ENCODE measurements at regions not wholly inside any gene's neighbourhood (a gene's known extent, or its start where the extent isn't known, plus 50 kb on each side); places are given as distances from the start of the nearest gene placed in this dataset.
"Not testable (repeated sequence)": the region's sequence is repeated elsewhere in the genome, so short reads cannot be mapped to it uniquely, and the experiment has no call there.

GRCh38 chr5:56406221-56406620, 173.1 kb upstream of the ANKRD55 start:
- no peak overlapping the region for H3K9ac ChIP-seq
- H3K9me2 ChIP-seq (ENCODE audit: insufficient read depth): no peaks in the 10 kb centered on the region
- no peak overlapping the region for H2AFZ ChIP-seq
- no peaks in the 10 kb centered on the region for H3K79me2 ChIP-seq (ENCODE audit: insufficient read depth)
- H4K20me1 ChIP-seq (ENCODE audit: insufficient read depth): no peaks in the 10 kb centered on the region
- H3K4me2 ChIP-seq (ENCODE audit: unreplicated experiment): no peak overlapping the region
- no peak overlapping the region for H3K27ac ChIP-seq
- H3K27me3 ChIP-seq (replicated peaks; ENCODE audit: insufficient read depth): no peaks in the 10 kb centered on the region
- no peak overlapping the region for H3K4me3 ChIP-seq
- in situ Hi-C loops (cut with MboI): no loop called here
- peaks cover 11% of the 10 kb centered on the region for H3K4me1 ChIP-seq (ENCODE audit: insufficient read depth)
- TF ChIP-seq EZH2phosphoT487 (IDR thresholded peaks at IDR 0.05; ENCODE audit: insufficient read depth, low read depth) (no peak), EZH2 (IDR thresholded peaks at IDR 0.05; ENCODE audit: insufficient read depth, poor library complexity, severe bottlenecking) (no peak)
- H3F3A ChIP-seq (ENCODE audit: insufficient read depth): peaks cover 5% of the 10 kb centered on the region; the same call in 1 of the 2 replicates
- 57 to 61% methylated on average over 1 of the region's 1 CpG for WGBS, 2 experiments (ENCODE audit: low coverage in 1 of 2, low lambda C conversion rate in 2 of 2, missing lambda C conversion rate in 2 of 2)
- DNase-seq: no peak
- H3K36me3 ChIP-seq (ENCODE audit: low read depth): no peaks in the 10 kb centered on the region
- no peaks in the 10 kb centered on the region for H3K9me3 ChIP-seq (ENCODE audit: low read depth)

DNA sequence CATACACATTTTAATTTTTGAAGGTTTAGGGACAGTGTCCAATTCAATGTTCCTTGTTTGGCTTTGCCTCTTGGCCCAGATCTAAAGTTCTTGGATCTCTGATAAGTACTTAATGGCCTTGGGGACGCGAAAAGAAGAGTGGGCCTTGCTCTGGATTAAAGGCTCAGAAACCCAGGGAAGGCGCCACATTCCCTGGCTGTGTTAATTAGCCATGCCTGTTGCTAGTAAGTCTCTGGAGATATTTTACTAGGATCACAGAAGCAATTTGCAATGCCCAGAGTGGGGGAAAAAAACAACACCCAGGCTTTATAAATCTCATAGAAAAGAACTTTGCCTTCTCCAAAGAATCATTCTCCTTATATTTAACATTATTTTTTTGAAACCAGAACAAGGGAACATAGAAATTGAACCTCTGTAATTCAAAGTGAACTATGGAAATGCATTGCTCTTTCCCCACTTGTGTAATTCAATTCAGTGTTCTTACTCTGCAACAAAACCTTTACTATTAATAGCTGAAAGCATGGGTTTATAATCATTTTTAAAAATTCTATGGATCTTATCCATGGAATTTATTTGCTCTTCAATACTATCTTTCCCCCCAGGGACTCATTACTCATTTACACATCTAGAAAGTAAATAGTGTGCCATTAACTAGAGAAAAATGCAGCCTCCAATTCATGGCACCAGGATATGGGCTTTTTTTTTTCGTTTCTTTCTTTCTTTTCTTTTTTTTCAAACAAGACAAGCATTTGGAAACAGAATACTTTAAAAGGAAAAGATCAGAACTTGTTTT, 172.2 kb upstream of the ANKRD55 start:
- Histone ChIP-seq H3K27me3 (replicated peaks; ENCODE audit: insufficient read depth) (no peaks in the 10 kb centered on the region), H3K4me1 (ENCODE audit: insufficient read depth) (peaks cover 11% of the 10 kb centered on the region), H3K9ac (no peak overlapping the region), H2AFZ (no peak overlapping the region), H3K4me3 (no peak overlapping the region), H3K9me2 (ENCODE audit: insufficient read depth) (no peaks in the 10 kb centered on the region), H3K36me3 (ENCODE audit: low read depth) (no peaks in the 10 kb centered on the region), H3K27ac (no peak overlapping the region), H3F3A (ENCODE audit: insufficient read depth) (peaks cover 5% of the 10 kb centered on the region; the same call in 1 of the 2 replicates), H3K9me3 (ENCODE audit: low read depth) (no peaks in the 10 kb centered on the region), H4K20me1 (ENCODE audit: insufficient read depth) (no peaks in the 10 kb centered on the region), H3K79me2 (ENCODE audit: insufficient read depth) (no peaks in the 10 kb centered on the region), H3K4me2 (ENCODE audit: unreplicated experiment) (no peak overlapping the region)
- WGBS, 2 experiments (ENCODE audit: low coverage in 1 of 2, low lambda C conversion rate in 2 of 2, missing lambda C conversion rate in 2 of 2): 74 to 75% methylated on average over 4 of the region's 4 CpGs
- in situ Hi-C loops (cut with MboI): no loop called here
- TF ChIP-seq EZH2phosphoT487 (IDR thresholded peaks at IDR 0.05; ENCODE audit: insufficient read depth, low read depth) (no peak), EZH2 (IDR thresholded peaks at IDR 0.05; ENCODE audit: insufficient read depth, poor library complexity, severe bottlenecking) (no peak)
- DNase-seq: no peak

GRCh38 chr5:56402266-56403220, 169.4 kb upstream of the ANKRD55 start:
- DNase-seq: no peak
- H2AFZ ChIP-seq: no peak overlapping the region
- H3K36me3 ChIP-seq (ENCODE audit: low read depth): no peaks in the 10 kb centered on the region
- no peak overlapping the region for H3K4me2 ChIP-seq (ENCODE audit: unreplicated experiment)
- no peak overlapping the region for H3K9ac ChIP-seq
- no peaks in the 10 kb centered on the region for H3F3A ChIP-seq (ENCODE audit: insufficient read depth)
- H3K9me2 ChIP-seq (ENCODE audit: insufficient read depth): no peaks in the 10 kb centered on the region
- WGBS, 2 experiments (ENCODE audit: low coverage in 1 of 2, low lambda C conversion rate in 2 of 2, missing lambda C conversion rate in 2 of 2): 80 to 83% methylated on average over 7 of the region's 7 CpGs
- in situ Hi-C loops (cut with MboI): no loop called here
- no peak overlapping the region for H3K4me3 ChIP-seq
- no peaks in the 10 kb centered on the region for H3K79me2 ChIP-seq (ENCODE audit: insufficient read depth)
- no peaks in the 10 kb centered on the region for H4K20me1 ChIP-seq (ENCODE audit: insufficient read depth)
- no peak overlapping the region for H3K27ac ChIP-seq
- H3K4me1 ChIP-seq (ENCODE audit: insufficient read depth): no peaks in the 10 kb centered on the region
- H3K9me3 ChIP-seq (ENCODE audit: low read depth): no peaks in the 10 kb centered on the region
- no peaks in the 10 kb centered on the region for H3K27me3 ChIP-seq (replicated peaks; ENCODE audit: insufficient read depth)
- TF ChIP-seq EZH2phosphoT487 (IDR thresholded peaks at IDR 0.05; ENCODE audit: insufficient read depth, low read depth) (no peak), EZH2 (IDR thresholded peaks at IDR 0.05; ENCODE audit: insufficient read depth, poor library complexity, severe bottlenecking) (no peak)

DNA sequence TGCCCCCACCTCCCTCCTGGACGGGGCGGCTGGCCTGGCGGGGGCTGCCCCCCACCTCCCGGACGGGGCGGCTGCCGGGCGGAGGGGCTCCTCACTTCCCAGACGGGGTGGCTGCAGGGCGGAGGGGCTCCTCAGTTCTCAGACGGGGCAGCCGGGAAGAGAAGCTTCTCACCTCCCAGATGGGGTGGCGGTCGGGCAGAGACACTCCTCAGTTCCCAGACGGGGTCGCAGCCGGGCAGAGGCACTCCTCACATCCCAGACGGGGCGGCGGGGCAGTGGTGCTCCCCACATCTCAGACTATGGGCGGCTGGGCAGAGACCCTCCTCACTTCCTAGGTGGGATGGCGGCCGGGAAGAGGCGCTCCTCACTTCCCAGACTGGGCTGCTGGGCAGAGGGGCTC, 164.7 kb upstream of the ANKRD55 start:
- H3F3A ChIP-seq (ENCODE audit: insufficient read depth); in situ Hi-C loops (cut with MboI); H3K4me3 ChIP-seq; H3K4me1 ChIP-seq (ENCODE audit: insufficient read depth); DNase-seq; H4K20me1 ChIP-seq (ENCODE audit: insufficient read depth); H3K4me2 ChIP-seq (ENCODE audit: unreplicated experiment); H3K36me3 ChIP-seq (ENCODE audit: low read depth); H3K27ac ChIP-seq; H3K9me2 ChIP-seq (ENCODE audit: insufficient read depth); H3K27me3 ChIP-seq (replicated peaks; ENCODE audit: insufficient read depth); H3K9me3 ChIP-seq (ENCODE audit: low read depth); H3K79me2 ChIP-seq (ENCODE audit: insufficient read depth); H3K9ac ChIP-seq; H2AFZ ChIP-seq: not testable (repeated sequence)
- WGBS, 2 experiments (ENCODE audit: low coverage in 1 of 2, low lambda C conversion rate in 2 of 2, missing lambda C conversion rate in 2 of 2): 84% methylated on average over 8 to 24 of the region's 24 CpGs

All from GM23248 (cell line).